Upper lobe of left lung (tissue), 4 donors: ENCODE measurements at regions not wholly inside any gene's neighbourhood (a gene's known extent, or its start where the extent isn't known, plus 50 kb on each side); places are given as distances from the start of the nearest gene placed in this dataset.

Source experiments
- EP300 ChIP-seq, 4 donors: sonication (generic); formaldehyde crosslinking; IDR thresholded peaks; one replicate each; pipeline ENCODE4 v1.5.1; 2017; ENCODE audit warnings: antibody characterized with exemption in 4 of 4, control low read depth in 2 of 4
- POLR2A ChIP-seq, 4 donors: fragments of 450-650 bp; IDR thresholded peaks; one replicate each; pipeline ENCODE4 v1.5.1; 2016 to 2017; ENCODE audit warnings: antibody characterized with exemption in 4 of 4, mild to moderate bottlenecking in 2 of 4
- POLR2AphosphoS5 ChIP-seq, 2 donors: sonication (generic); formaldehyde crosslinking; IDR thresholded peaks; one replicate each; pipeline ENCODE4 v1.5.1; 2017; ENCODE audit warnings: antibody characterized with exemption in 2 of 2
- TF ChIP-seq, protein P1 (sequence below), 6 experiments: fragments of 450-650 bp in 4 of 6; fragments of 200-600 bp in 2 of 6; sonication (generic) in 2 of 6; IDR thresholded peaks; one replicate each; pipeline ENCODE4 v1.5.1; 2016 to 2019; ENCODE audit warnings: antibody characterized with exemption in 6 of 6

GRCh38 chr6:141587482-141588266 is 545.1 kb upstream of the GJE1 start:
- TF ChIP-seq POLR2A (IDR thresholded peaks at IDR 0.05) (no peak), POLR2AphosphoS5 (IDR thresholded peaks at IDR 0.05) (no peak), EP300 (IDR thresholded peaks at IDR 0.05) (no peak)
- TF ChIP-seq, protein P1, sequence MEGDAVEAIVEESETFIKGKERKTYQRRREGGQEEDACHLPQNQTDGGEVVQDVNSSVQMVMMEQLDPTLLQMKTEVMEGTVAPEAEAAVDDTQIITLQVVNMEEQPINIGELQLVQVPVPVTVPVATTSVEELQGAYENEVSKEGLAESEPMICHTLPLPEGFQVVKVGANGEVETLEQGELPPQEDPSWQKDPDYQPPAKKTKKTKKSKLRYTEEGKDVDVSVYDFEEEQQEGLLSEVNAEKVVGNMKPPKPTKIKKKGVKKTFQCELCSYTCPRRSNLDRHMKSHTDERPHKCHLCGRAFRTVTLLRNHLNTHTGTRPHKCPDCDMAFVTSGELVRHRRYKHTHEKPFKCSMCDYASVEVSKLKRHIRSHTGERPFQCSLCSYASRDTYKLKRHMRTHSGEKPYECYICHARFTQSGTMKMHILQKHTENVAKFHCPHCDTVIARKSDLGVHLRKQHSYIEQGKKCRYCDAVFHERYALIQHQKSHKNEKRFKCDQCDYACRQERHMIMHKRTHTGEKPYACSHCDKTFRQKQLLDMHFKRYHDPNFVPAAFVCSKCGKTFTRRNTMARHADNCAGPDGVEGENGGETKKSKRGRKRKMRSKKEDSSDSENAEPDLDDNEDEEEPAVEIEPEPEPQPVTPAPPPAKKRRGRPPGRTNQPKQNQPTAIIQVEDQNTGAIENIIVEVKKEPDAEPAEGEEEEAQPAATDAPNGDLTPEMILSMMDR (IDR thresholded peaks at IDR 0.05), result no peak
